Heart left ventricle (tissue), 13 donors: ENCODE measurements at regions not wholly inside any gene's neighbourhood (a gene's known extent, or its start where the extent isn't known, plus 50 kb on each side); places are given as distances from the start of the nearest gene placed in this dataset.
"Not testable (repeated sequence)": the region's sequence is repeated elsewhere in the genome, so short reads cannot be mapped to it uniquely, and the experiment has no call there.

Experiments used
- POLR2A ChIP-seq, 2 donors: fragments of 450-650 bp; IDR thresholded peaks; one replicate each; pipeline ENCODE4 v1.6.1; 2017; ENCODE audit warnings: antibody characterized with exemption in 2 of 2, mild to moderate bottlenecking in 2 of 2, moderate library complexity in 2 of 2
- TF ChIP-seq, protein P1 (sequence below), 12 donors: fragments of 200-600 bp; sonication (generic) in 4 of 12; IDR thresholded peaks; one replicate each; pipeline versions ENCODE4 v1.5.0 to v1.8.0; 2018 to 2022; ENCODE audit warnings: antibody characterized with exemption in 12 of 12, mild to moderate bottlenecking in 5 of 12
- donor health status: ischemic (EF 13 %, LVEDD 7.1; RV severe dilation, severe dysfunction).
- donor health status: DM: no; HTN: yes; CAD: no.
- donor health status: DM: no; HTN: no; CAD: no.
- donor health status: ischemic (EF 25% LVEDD 6.9; RV normal size, moderate dysfunction).
- donor health status: ischemic (EF 25% LVEDD 5.7; RV mildly dilated, moderate dysfunction).
- donor health status: ischemic (EF 35%, LVEDD 5.7; RV mildly dilated, moderate dysfunction).
- donor health status: nonischemic (EF 11% LVEDD 7.7; RV severe dilation, severe dysfunction).
- donor health status: DM: yes; HTN: yes; CAD: no.
- donor health status: PGD.
- donor health status: ischemic (EF 29% LVEDD 5.4; RV normal size, mild dysfunction).
- donor health status: nonischemic (EF 23%, LVEDD 6.1; RV moderate dilation, normal function).

DNA sequence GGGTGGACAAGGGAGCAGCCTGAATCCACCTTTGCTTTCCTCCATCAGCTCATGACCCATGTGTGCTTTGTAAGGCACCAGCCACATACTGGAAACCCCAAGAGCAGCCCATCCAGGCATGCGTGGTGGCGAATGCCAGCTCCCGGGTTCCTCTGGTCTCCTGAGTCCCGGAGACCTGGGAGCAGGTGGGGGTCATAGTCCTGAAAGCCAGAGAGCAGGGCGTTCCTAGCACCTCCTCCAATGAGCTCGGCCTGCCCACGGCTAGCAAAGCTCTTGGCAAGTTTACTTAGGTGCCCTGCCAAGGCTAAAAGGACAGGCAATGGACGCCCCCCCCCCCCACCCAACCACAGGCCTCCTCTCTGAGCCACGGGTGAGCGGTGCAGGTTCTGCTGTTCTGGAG, 3960.2 kb upstream of the TPTE start:
- TF ChIP-seq, protein P1, sequence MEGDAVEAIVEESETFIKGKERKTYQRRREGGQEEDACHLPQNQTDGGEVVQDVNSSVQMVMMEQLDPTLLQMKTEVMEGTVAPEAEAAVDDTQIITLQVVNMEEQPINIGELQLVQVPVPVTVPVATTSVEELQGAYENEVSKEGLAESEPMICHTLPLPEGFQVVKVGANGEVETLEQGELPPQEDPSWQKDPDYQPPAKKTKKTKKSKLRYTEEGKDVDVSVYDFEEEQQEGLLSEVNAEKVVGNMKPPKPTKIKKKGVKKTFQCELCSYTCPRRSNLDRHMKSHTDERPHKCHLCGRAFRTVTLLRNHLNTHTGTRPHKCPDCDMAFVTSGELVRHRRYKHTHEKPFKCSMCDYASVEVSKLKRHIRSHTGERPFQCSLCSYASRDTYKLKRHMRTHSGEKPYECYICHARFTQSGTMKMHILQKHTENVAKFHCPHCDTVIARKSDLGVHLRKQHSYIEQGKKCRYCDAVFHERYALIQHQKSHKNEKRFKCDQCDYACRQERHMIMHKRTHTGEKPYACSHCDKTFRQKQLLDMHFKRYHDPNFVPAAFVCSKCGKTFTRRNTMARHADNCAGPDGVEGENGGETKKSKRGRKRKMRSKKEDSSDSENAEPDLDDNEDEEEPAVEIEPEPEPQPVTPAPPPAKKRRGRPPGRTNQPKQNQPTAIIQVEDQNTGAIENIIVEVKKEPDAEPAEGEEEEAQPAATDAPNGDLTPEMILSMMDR (IDR thresholded peaks at IDR 0.05) = not testable (repeated sequence)
- not testable (repeated sequence) for TF ChIP-seq POLR2A (IDR thresholded peaks at IDR 0.05)
